ENCODE measurements at regions not wholly inside any gene's neighbourhood (a gene's known extent, or its start where the extent isn't known, plus 50 kb on each side); places are given as distances from the start of the nearest gene placed in this dataset.

DNA sequence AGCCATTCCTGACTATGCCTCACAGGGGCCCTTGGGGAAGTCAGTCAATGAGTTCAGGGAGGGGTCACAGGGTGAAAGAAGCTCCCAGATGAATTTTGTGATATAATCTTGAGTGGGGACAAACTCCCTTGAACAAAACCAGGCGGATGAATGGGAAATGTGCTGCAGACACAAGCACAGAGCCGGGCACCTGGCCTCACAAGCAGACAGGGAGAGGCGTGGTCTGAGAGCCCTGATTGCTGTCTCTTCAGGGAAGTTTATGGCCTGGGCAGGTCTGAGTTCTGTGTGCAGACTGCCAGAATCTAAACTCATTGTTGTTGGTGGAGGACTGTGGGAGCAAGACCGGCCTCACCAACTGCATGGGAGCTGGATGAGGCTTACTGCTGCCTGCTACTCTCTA, 591.8 kb downstream of the EPHA3 start:
- TF ChIP-seq POLR2A (IDR thresholded peaks at IDR 0.05): no peak
- TF ChIP-seq, protein P1, sequence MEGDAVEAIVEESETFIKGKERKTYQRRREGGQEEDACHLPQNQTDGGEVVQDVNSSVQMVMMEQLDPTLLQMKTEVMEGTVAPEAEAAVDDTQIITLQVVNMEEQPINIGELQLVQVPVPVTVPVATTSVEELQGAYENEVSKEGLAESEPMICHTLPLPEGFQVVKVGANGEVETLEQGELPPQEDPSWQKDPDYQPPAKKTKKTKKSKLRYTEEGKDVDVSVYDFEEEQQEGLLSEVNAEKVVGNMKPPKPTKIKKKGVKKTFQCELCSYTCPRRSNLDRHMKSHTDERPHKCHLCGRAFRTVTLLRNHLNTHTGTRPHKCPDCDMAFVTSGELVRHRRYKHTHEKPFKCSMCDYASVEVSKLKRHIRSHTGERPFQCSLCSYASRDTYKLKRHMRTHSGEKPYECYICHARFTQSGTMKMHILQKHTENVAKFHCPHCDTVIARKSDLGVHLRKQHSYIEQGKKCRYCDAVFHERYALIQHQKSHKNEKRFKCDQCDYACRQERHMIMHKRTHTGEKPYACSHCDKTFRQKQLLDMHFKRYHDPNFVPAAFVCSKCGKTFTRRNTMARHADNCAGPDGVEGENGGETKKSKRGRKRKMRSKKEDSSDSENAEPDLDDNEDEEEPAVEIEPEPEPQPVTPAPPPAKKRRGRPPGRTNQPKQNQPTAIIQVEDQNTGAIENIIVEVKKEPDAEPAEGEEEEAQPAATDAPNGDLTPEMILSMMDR (IDR thresholded peaks at IDR 0.05): no peak
